ENCODE measurements at regions not wholly inside any gene's neighbourhood (a gene's known extent, or its start where the extent isn't known, plus 50 kb on each side); places are given as distances from the start of the nearest gene placed in this dataset.
"Not testable (repeated sequence)": the region's sequence is repeated elsewhere in the genome, so short reads cannot be mapped to it uniquely, and the experiment has no call there.

GRCh38 chr2:139674577-139674976, 894.4 kb upstream of the NXPH2 start:
- Histone ChIP-seq H3K27ac (replicated peaks) (no peak overlapping the region), H3K4me3 (replicated peaks; ENCODE audit: insufficient read depth, low read length) (no peak overlapping the region)
- TF ChIP-seq REST (IDR thresholded peaks at IDR 0.05; ENCODE audit: insufficient replicate concordance, low read depth) (no peak), GABPA (IDR thresholded peaks at IDR 0.05; ENCODE audit: low read depth) (no peak), POLR2AphosphoS5 (IDR thresholded peaks at IDR 0.05; ENCODE audit: low read depth) (no peak), CTCF (IDR thresholded peaks at IDR 0.05; ENCODE audit: insufficient read depth, low read length) (no peak), SPI1 (IDR thresholded peaks at IDR 0.05; ENCODE audit: borderline replicate concordance, low read depth) (no peak)

GRCh38 chr2:139673447-139673846, 893.3 kb upstream of the NXPH2 start:
- not testable (repeated sequence) for DNase-seq (ENCODE audit: low read depth in 1 of 2, low spot score in 1 of 2); H3K4me3 ChIP-seq (replicated peaks; ENCODE audit: insufficient read depth, low read length); H3K27ac ChIP-seq (replicated peaks); H3K27me3 ChIP-seq (ENCODE audit: insufficient read depth, poor library complexity, severe bottlenecking)

More at GRCh38 chr2:139674577-139674976, 894.4 kb upstream of the NXPH2 start:
- DNase-seq (ENCODE audit: low read depth in 1 of 2, low spot score in 1 of 2), result no peak
- no peaks in the 10 kb centered on the region for H3K27me3 ChIP-seq (ENCODE audit: insufficient read depth, poor library complexity, severe bottlenecking)

GRCh38 chr2:139669675-139670074, 889.5 kb upstream of the NXPH2 start:
- H3K27me3 ChIP-seq (ENCODE audit: insufficient read depth, poor library complexity, severe bottlenecking), result no peaks in the 10 kb centered on the region
- no peak overlapping the region for H3K4me3 ChIP-seq (replicated peaks; ENCODE audit: insufficient read depth, low read length)
- TF ChIP-seq POLR2AphosphoS5 (IDR thresholded peaks at IDR 0.05; ENCODE audit: low read depth), result no peak
- no peak for TF ChIP-seq CTCF (IDR thresholded peaks at IDR 0.05; ENCODE audit: insufficient read depth, low read length)
- no peak for TF ChIP-seq REST (IDR thresholded peaks at IDR 0.05; ENCODE audit: insufficient replicate concordance, low read depth)
- TF ChIP-seq GABPA (IDR thresholded peaks at IDR 0.05; ENCODE audit: low read depth), result no peak
- no peak for TF ChIP-seq SPI1 (IDR thresholded peaks at IDR 0.05; ENCODE audit: borderline replicate concordance, low read depth)
- no peak overlapping the region for H3K27ac ChIP-seq (replicated peaks)
- DNase-seq (ENCODE audit: low read depth in 1 of 2, low spot score in 1 of 2), result no peak

GRCh38 chr2:139652385-139652784, 872.2 kb upstream of the NXPH2 start:
- no peak for DNase-seq (ENCODE audit: low read depth in 1 of 2, low spot score in 1 of 2)
- Histone ChIP-seq H3K4me3 (replicated peaks; ENCODE audit: insufficient read depth, low read length) (no peak overlapping the region), H3K27me3 (ENCODE audit: insufficient read depth, poor library complexity, severe bottlenecking) (no peaks in the 10 kb centered on the region), H3K27ac (replicated peaks) (no peak overlapping the region)
- TF ChIP-seq SPI1 (IDR thresholded peaks at IDR 0.05; ENCODE audit: borderline replicate concordance, low read depth), result no peak
- no peak for TF ChIP-seq POLR2AphosphoS5 (IDR thresholded peaks at IDR 0.05; ENCODE audit: low read depth)
- TF ChIP-seq CTCF (IDR thresholded peaks at IDR 0.05; ENCODE audit: insufficient read depth, low read length), result no peak
- TF ChIP-seq REST (IDR thresholded peaks at IDR 0.05; ENCODE audit: insufficient replicate concordance, low read depth), result no peak
- TF ChIP-seq GABPA (IDR thresholded peaks at IDR 0.05; ENCODE audit: low read depth), result no peak
